ENCODE measurements at regions not wholly inside any gene's neighbourhood (a gene's known extent, or its start where the extent isn't known, plus 50 kb on each side); places are given as distances from the start of the nearest gene placed in this dataset.

- DNase-seq = no peak
These were observed 661.2 kb downstream of the SLC16A7 start for GRCh38 chr12:60257063-60257462.

- no peak for DNase-seq
These were observed 663.4 kb downstream of the SLC16A7 start for GRCh38 chr12:60259225-60259624.

GRCh38 chr12:60262378-60262777 lies 666.5 kb downstream of the SLC16A7 start:
- no peak for DNase-seq

- no peak for DNase-seq
These were observed 667.3 kb downstream of the SLC16A7 start for GRCh38 chr12:60263161-60263560.

GRCh38 chr12:60263836-60264493 lies 668.1 kb downstream of the SLC16A7 start:
- no peak for DNase-seq

GRCh38 chr12:60265741-60266140 lies 669.9 kb downstream of the SLC16A7 start:
- no peak for DNase-seq

GRCh38 chr12:60266381-60266852 lies 670.6 kb downstream of the SLC16A7 start:
- no peak for DNase-seq

GRCh38 chr12:60269611-60270269 lies 673.9 kb downstream of the SLC16A7 start:
- DNase-seq = no peak

GRCh38 chr12:60271816-60272215 lies 676.0 kb downstream of the SLC16A7 start:
- DNase-seq = no peak

- no peak for DNase-seq
These were observed 682.4 kb downstream of the SLC16A7 start for GRCh38 chr12:60278209-60278608.

GRCh38 chr12:60279221-60279620 lies 683.4 kb downstream of the SLC16A7 start:
- no peak for DNase-seq

GRCh38 chr12:60281522-60281921 lies 685.7 kb downstream of the SLC16A7 start:
- DNase-seq = no peak

GRCh38 chr12:60290532-60290931 lies 694.7 kb downstream of the SLC16A7 start:
- no peak for DNase-seq

- no peak for DNase-seq
These were observed 712.6 kb downstream of the SLC16A7 start for GRCh38 chr12:60308366-60308991.

- DNase-seq = no peak
These were observed 716.1 kb downstream of the SLC16A7 start for GRCh38 chr12:60311940-60312339.

GRCh38 chr12:60317361-60317760 lies 721.5 kb downstream of the SLC16A7 start:
- DNase-seq = no peak

- DNase-seq = no peak
These were observed 728.9 kb downstream of the SLC16A7 start for GRCh38 chr12:60324746-60325145.

- no peak for DNase-seq
These were observed 737.6 kb downstream of the SLC16A7 start for GRCh38 chr12:60333461-60333860.

GRCh38 chr12:60335745-60336144 lies 739.9 kb downstream of the SLC16A7 start:
- no peak for DNase-seq

- no peak for DNase-seq
These were observed 742.2 kb downstream of the SLC16A7 start for GRCh38 chr12:60337839-60338549.

- no peak for DNase-seq
These were observed 749.6 kb downstream of the SLC16A7 start for GRCh38 chr12:60345442-60345841.

- DNase-seq = no peak
These were observed 753.6 kb downstream of the SLC16A7 start for GRCh38 chr12:60349232-60349978.

GRCh38 chr12:60387356-60387755 lies 791.5 kb downstream of the SLC16A7 start:
- no peak for DNase-seq

All from activated CD4-positive, alpha-beta T cell treated with anti-CD3 and anti-CD28 coated beads, Interleukin-2, amount 50 U/mL, for 4 hours (primary cell).